ENCODE measurements at regions not wholly inside any gene's neighbourhood (a gene's known extent, or its start where the extent isn't known, plus 50 kb on each side); places are given as distances from the start of the nearest gene placed in this dataset.

- no peak for TF ChIP-seq POLR2A (IDR thresholded peaks at IDR 0.05)
- TF ChIP-seq, protein P1, sequence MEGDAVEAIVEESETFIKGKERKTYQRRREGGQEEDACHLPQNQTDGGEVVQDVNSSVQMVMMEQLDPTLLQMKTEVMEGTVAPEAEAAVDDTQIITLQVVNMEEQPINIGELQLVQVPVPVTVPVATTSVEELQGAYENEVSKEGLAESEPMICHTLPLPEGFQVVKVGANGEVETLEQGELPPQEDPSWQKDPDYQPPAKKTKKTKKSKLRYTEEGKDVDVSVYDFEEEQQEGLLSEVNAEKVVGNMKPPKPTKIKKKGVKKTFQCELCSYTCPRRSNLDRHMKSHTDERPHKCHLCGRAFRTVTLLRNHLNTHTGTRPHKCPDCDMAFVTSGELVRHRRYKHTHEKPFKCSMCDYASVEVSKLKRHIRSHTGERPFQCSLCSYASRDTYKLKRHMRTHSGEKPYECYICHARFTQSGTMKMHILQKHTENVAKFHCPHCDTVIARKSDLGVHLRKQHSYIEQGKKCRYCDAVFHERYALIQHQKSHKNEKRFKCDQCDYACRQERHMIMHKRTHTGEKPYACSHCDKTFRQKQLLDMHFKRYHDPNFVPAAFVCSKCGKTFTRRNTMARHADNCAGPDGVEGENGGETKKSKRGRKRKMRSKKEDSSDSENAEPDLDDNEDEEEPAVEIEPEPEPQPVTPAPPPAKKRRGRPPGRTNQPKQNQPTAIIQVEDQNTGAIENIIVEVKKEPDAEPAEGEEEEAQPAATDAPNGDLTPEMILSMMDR (IDR thresholded peaks at IDR 0.05) = no peak
- TF ChIP-seq EP300 (IDR thresholded peaks at IDR 0.05) = no peak
Measured at GRCh38 chr2:107553539-107553938, 273.2 kb upstream of the RGPD4 start.

All from upper lobe of left lung (tissue), 4 donors.